Cardiac muscle cell (in vitro differentiated cells and primary cell): ENCODE measurements at regions not wholly inside any gene's neighbourhood (a gene's known extent, or its start where the extent isn't known, plus 50 kb on each side); places are given as distances from the start of the nearest gene placed in this dataset.
A peak's percentile ranks its signal among the peaks of the same experiment; 100 is the strongest.

Experiments used
- DNase-seq, 2 donors: peaks; one replicate each; pipeline versions ENCODE4 v3.0.0 to v3.0.0-alpha.2; 2010 to 2017; ENCODE audit warnings: low read depth in 1 of 2, low spot score in 1 of 2
- H3K27ac ChIP-seq: fragments of 200-600 bp; sonication (generic); 2 replicates; pipeline ENCODE4 v1.5.1; 2016
- H3K27me3 ChIP-seq: fragments of 200-600 bp; sonication (generic); 2 replicates; pipeline ENCODE4 v1.6.0; 2016; ENCODE audit warnings: control low read depth
- H3K36me3 ChIP-seq: fragments of 200-600 bp; sonication (generic); 2 replicates; pipeline ENCODE4 v1.5.1; 2016; ENCODE audit warnings: control low read depth
- H3K4me1 ChIP-seq: fragments of 200-600 bp; sonication (generic); 2 replicates; pipeline ENCODE4 v1.8.1; 2017; ENCODE audit warnings: low read depth, mild to moderate bottlenecking, mixed run types
- H3K4me3 ChIP-seq: fragments of 200-600 bp; sonication (generic); 2 replicates; pipeline ENCODE4 v1.5.1; 2016; ENCODE audit warnings: mild to moderate bottlenecking
- H3K9me3 ChIP-seq: fragments of 200-600 bp; sonication (generic); 2 replicates; pipeline ENCODE4 v1.5.1; 2017; ENCODE audit warnings: low read depth, mild to moderate bottlenecking, control low read depth
- TF ChIP-seq, protein P1 (sequence below): IDR thresholded peaks from 2 replicates; pipeline ENCODE4 v1.5.1; 2012; ENCODE audit warnings: low read depth, mild to moderate bottlenecking, low read length

DNA sequence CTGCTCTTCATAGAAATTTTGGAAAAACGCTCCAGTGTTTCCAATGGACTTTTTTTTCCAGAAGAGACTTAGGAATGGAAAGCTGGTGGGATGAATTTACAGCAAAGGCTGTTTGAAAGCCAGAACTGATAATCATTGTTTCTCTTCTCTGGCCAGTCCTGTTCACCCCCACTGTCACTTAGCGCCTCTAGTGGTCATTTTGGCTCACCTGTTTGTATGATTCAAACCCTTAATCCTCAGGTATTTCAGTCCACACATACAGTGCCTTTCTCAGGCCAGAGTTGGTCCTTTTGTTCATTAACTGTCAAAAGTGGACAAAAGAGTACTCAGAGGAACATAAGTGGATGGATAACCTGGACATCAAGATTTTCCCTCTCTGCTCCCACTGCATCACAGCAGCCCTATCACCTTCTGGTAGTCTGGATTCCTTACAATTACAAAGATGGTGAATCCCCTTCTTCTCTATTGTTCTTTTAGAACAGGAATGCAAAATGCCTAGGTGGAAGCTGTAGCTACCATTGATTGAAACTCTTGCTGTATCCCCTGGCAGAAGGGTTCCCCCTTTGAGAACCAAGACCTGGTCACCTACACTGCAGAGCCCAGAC is 177.6 kb upstream of the OLFM3 start:
- no peak for DNase-seq
- Histone ChIP-seq H3K4me3 (no peak overlapping the region), H3K4me1 (no peaks in the 10 kb centered on the region), H3K27me3 (no peaks in the 10 kb centered on the region), H3K9me3 (no peaks in the 10 kb centered on the region), H3K36me3 (no peaks in the 10 kb centered on the region), H3K27ac (no peak overlapping the region)
- TF ChIP-seq, protein P1, sequence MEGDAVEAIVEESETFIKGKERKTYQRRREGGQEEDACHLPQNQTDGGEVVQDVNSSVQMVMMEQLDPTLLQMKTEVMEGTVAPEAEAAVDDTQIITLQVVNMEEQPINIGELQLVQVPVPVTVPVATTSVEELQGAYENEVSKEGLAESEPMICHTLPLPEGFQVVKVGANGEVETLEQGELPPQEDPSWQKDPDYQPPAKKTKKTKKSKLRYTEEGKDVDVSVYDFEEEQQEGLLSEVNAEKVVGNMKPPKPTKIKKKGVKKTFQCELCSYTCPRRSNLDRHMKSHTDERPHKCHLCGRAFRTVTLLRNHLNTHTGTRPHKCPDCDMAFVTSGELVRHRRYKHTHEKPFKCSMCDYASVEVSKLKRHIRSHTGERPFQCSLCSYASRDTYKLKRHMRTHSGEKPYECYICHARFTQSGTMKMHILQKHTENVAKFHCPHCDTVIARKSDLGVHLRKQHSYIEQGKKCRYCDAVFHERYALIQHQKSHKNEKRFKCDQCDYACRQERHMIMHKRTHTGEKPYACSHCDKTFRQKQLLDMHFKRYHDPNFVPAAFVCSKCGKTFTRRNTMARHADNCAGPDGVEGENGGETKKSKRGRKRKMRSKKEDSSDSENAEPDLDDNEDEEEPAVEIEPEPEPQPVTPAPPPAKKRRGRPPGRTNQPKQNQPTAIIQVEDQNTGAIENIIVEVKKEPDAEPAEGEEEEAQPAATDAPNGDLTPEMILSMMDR, result no peak

DNA sequence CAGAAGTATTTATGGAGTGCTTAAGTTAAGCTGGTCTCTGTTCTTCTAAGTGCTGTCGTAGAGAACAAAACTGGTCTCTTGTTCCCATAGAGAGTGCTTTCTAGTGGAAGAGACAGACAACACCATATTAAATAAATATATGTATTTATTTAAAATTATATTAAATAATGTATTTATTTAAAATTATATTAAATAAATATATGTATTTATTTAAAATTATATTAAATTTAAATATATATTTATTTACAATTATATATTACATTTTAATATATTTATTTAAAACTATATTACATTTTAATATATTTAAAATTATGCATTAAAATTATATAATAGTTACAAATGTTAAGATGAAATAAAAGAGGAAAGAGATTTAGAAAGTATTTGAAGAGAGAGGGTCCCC is 175.5 kb upstream of the OLFM3 start:
- Histone ChIP-seq H3K4me3 (no peak overlapping the region), H3K4me1 (no peaks in the 10 kb centered on the region), H3K36me3 (no peaks in the 10 kb centered on the region), H3K27ac (no peak overlapping the region), H3K9me3 (no peaks in the 10 kb centered on the region), H3K27me3 (no peaks in the 10 kb centered on the region)
- TF ChIP-seq, protein P1, result no peak
- DNase-seq, result no peak

DNA sequence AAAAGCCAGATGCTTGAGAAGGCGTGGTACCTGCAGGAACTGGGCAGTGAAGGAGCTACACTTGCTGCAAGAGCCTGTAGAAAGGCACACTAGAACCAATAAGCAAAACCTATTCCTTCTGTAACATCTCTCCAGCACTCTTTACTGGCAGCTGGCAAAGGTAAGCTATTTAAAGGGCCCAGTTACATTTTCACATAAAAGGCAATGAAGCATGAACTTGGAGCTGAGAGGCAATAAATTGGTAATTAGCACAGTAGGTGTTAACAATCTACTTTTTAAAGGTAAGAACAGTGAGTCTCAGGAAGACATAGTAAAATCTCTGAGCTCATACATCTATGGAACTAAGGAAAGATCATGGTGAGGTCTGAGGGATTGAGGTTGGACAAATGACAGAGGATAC is 167.1 kb upstream of the OLFM3 start:
- Histone ChIP-seq H3K27me3 (no peaks in the 10 kb centered on the region), H3K27ac (no peak overlapping the region), H3K9me3 (no peaks in the 10 kb centered on the region), H3K4me3 (no peak overlapping the region), H3K4me1 (no peaks in the 10 kb centered on the region), H3K36me3 (no peaks in the 10 kb centered on the region)
- no peak for DNase-seq
- TF ChIP-seq, protein P1, result no peak

DNA sequence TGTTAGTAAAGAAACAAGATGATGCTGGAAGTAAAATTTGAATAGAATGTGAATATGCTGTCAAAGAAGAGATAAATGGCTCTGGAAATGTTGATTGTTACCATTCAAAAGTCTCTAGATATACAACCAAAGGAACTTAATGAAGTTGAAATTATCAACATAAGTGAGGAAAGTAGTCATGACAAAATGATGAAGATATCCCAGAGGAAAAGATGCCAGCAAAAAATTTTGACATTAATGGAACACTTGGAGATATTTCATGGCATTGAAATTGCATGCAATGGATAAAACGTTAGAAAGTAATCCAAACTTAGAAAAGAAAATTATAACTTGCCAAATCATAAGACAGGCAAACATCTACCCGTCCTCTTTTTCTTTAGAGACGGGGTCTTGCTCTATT is 154.5 kb upstream of the OLFM3 start:
- no peaks in the 10 kb centered on the region for H3K4me1 ChIP-seq
- H3K4me3 ChIP-seq, result no peak overlapping the region
- TF ChIP-seq, protein P1, result no peak
- H3K27me3 ChIP-seq, result no peaks in the 10 kb centered on the region
- no peak for DNase-seq
- H3K36me3 ChIP-seq, result no peaks in the 10 kb centered on the region
- no peaks in the 10 kb centered on the region for H3K9me3 ChIP-seq
- H3K27ac ChIP-seq, result no peak overlapping the region

DNA sequence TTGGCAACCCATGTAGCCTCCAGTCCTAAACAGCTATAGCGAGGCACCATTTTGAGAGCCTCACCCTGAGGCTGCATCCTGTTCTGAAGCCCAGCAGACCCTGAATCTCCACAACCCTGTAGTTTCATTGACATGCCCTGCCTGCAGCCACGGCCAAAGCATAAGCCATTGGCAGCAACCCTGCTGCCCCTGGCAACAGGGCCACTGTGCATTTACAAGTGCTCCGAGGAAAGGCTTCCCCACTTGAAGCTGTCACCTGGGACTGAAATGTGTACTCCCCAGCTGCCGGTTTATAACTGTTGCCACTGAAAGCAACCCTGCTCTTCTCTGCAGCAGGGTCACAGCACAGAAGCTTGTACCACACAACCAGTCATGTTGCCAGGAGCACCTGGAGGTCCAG is 124.2 kb upstream of the OLFM3 start:
- H3K9me3 ChIP-seq, result no peaks in the 10 kb centered on the region
- H3K4me1 ChIP-seq, result no peaks in the 10 kb centered on the region
- DNase-seq, result peak in 1 of 2 donors; percentile 66
- no peak overlapping the region for H3K4me3 ChIP-seq
- no peak overlapping the region for H3K27ac ChIP-seq
- H3K36me3 ChIP-seq, result no peaks in the 10 kb centered on the region
- H3K27me3 ChIP-seq, result no peaks in the 10 kb centered on the region
- TF ChIP-seq, protein P1, result no peak

DNA sequence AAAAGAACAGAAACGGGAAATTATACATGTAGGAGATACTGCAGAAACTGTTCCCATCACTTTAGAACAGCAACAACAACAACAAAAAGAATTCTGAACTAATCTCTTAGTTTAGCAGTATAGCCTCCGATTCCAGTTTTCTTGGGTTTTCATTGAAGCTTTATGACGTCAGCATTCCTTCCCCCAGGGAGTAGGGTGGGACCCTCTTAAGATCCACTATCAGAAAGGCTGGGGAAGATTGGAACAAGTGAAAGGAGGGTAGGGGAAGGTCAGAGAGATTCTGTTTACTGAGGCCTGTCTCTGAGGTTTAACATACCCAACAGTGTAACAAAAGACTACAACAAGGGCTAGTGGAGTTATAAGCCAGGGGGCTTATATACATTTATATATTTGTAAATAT is 121.4 kb upstream of the OLFM3 start:
- H3K27me3 ChIP-seq, result no peaks in the 10 kb centered on the region
- DNase-seq, result no peak
- H3K36me3 ChIP-seq, result no peaks in the 10 kb centered on the region
- TF ChIP-seq, protein P1, result no peak
- no peak overlapping the region for H3K4me3 ChIP-seq
- H3K4me1 ChIP-seq, result no peaks in the 10 kb centered on the region
- no peak overlapping the region for H3K27ac ChIP-seq
- no peaks in the 10 kb centered on the region for H3K9me3 ChIP-seq
